Caco-2 (cell line): ENCODE measurements at regions not wholly inside any gene's neighbourhood (a gene's known extent, or its start where the extent isn't known, plus 50 kb on each side); places are given as distances from the start of the nearest gene placed in this dataset.

ENCODE experiments used
- BruUV-seq: library from RNA; stranded (reverse); fragments of 400-500 nt; replicated peaks from 2 replicates; lab custom pipeline; 2021; lab: Mats Ljungman, UMichigan
- CTCF ChIA-PET: fragments of 300-600 bp; sonication (Branson Sonifier 250); formaldehyde crosslinking; loops from one replicate; lab custom pipeline; 2022; ENCODE audit warnings: antibody characterized with exemption; lab: Charles Lee
- POLR2A ChIA-PET: fragments of 300-600 bp; sonication (Branson Sonifier 250); formaldehyde crosslinking; loops from one replicate; lab custom pipeline; 2022; ENCODE audit warnings: antibody characterized with exemption; lab: Charles Lee
- DNase-seq, 2 experiments: peaks; one replicate each; pipeline versions ENCODE4 v3.0.0 to v3.0.0-alpha.2; 2020 to 2022
- H3K27me3 ChIP-seq: replicated peaks from 2 replicates; pipeline ENCODE4 v1.6.0; 2011; ENCODE audit warnings: low read length; ENCODE audit not compliant: control insufficient read depth, insufficient read depth
- H3K36me3 ChIP-seq: 2 replicates; pipeline ENCODE4 v1.5.1; 2011; ENCODE audit warnings: low read length; ENCODE audit not compliant: control insufficient read depth, insufficient read depth
- H3K4me1 ChIP-seq: fragments of 250-450 bp; sonication (Bioruptor Pico); 2 replicates; pipeline ENCODE4 v1.5.1; 2020; ENCODE audit warnings: mild to moderate bottlenecking
- H3K4me3 ChIP-seq: 2 replicates; pipeline ENCODE4 v1.5.1; 2011; ENCODE audit warnings: low read depth, mild to moderate bottlenecking, control low read depth, low read length
- H3K9me3 ChIP-seq: fragments of 250-450 bp; sonication (Bioruptor Pico); 2 replicates; pipeline ENCODE4 v1.5.1; 2020; ENCODE audit warnings: mild to moderate bottlenecking, moderate library complexity
- H3K27ac Mint-ChIP-seq: one replicate; pipeline ENCODE4 v1.8.0; 2022; ENCODE audit warnings: mixed read lengths; ENCODE audit not compliant: unreplicated experiment
- H3K27me3 Mint-ChIP-seq: one replicate; pipeline ENCODE4 v1.8.0; 2022; ENCODE audit warnings: mixed read lengths; ENCODE audit not compliant: insufficient read depth, unreplicated experiment
- H3K36me3 Mint-ChIP-seq: one replicate; pipeline ENCODE4 v1.8.0; 2022; ENCODE audit warnings: mild to moderate bottlenecking, mixed read lengths; ENCODE audit not compliant: insufficient read depth, unreplicated experiment
- H3K4me1 Mint-ChIP-seq: one replicate; pipeline ENCODE4 v1.8.0; 2022; ENCODE audit warnings: low read depth, mixed read lengths; ENCODE audit not compliant: unreplicated experiment
- H3K4me3 Mint-ChIP-seq: one replicate; pipeline ENCODE4 v1.8.0; 2022; ENCODE audit warnings: mild to moderate bottlenecking, moderate library complexity, mixed read lengths; ENCODE audit not compliant: unreplicated experiment
- H3K9me3 Mint-ChIP-seq: one replicate; pipeline ENCODE4 v1.8.0; 2022; ENCODE audit warnings: mixed read lengths; ENCODE audit not compliant: unreplicated experiment
- CTCF ChIP-seq, 2 experiments: fragments of 200-600 bp in 1 of 2; IDR thresholded peaks; 1 replicate in 1 of 2; 2 replicates in 1 of 2; pipeline versions ENCODE4 v1.5.1 to v1.8.0; 2011 to 2022; ENCODE audit warnings: antibody characterized with exemption in 1 of 2, control low read depth in 1 of 2, inconsistent platforms in 1 of 2, low read depth in 1 of 2, low read length in 1 of 2, mild to moderate bottlenecking in 1 of 2, moderate library complexity in 1 of 2; ENCODE audit not compliant: insufficient read depth in 1 of 2, severe bottlenecking in 1 of 2, unreplicated experiment in 1 of 2
- intact Hi-C: fragments of 100-400 bp; cut with micrococcal nuclease; formaldehyde crosslinking; loops from one replicate; pipeline ENCODE4 v1.10.0; 2022; ENCODE audit not compliant: unreplicated experiment

- H3K4me3 ChIP-seq, result no peak overlapping the region
- BruUV-seq, result no TSS peak
- H3K9me3 ChIP-seq, result no peaks in the 10 kb centered on the region
- H3K27me3 ChIP-seq, result no peaks in the 10 kb centered on the region
- Mint-ChIP-seq H3K27me3 (peaks cover 2% of the 10 kb centered on the region), H3K4me1 (no peaks in the 10 kb centered on the region), H3K4me3 (no peak overlapping the region), H3K36me3 (no peaks in the 10 kb centered on the region), H3K9me3 (peaks cover 9% of the 10 kb centered on the region), H3K27ac (no peak overlapping the region)
- no peaks in the 10 kb centered on the region for H3K4me1 ChIP-seq
- no peak for TF ChIP-seq CTCF (IDR thresholded peaks at IDR 0.05; ENCODE audit: insufficient read depth in 1 of 2, low read depth in 1 of 2, low read length in 1 of 2, severe bottlenecking in 1 of 2, unreplicated experiment in 1 of 2)
- no peak for DNase-seq
- ChIA-PET POLR2A (no interaction called here), CTCF (no interaction called here)
- intact Hi-C loops, result no loop called here
- no peaks in the 10 kb centered on the region for H3K36me3 ChIP-seq
These were observed 215.9 kb downstream of the RNF152 start for GRCh38 chr18:61676773-61677434.

GRCh38 chr18:61669320-61669719, 223.5 kb downstream of the RNF152 start:
- Histone ChIP-seq H3K4me1 (no peaks in the 10 kb centered on the region), H3K4me3 (no peak overlapping the region), H3K36me3 (no peaks in the 10 kb centered on the region), H3K9me3 (no peaks in the 10 kb centered on the region), H3K27me3 (no peaks in the 10 kb centered on the region)
- ChIA-PET CTCF (no interaction called here), POLR2A (no interaction called here)
- H3K9me3 Mint-ChIP-seq, result no peaks in the 10 kb centered on the region
- no TSS peak for BruUV-seq
- H3K27me3 Mint-ChIP-seq, result no peaks in the 10 kb centered on the region
- no peaks in the 10 kb centered on the region for H3K36me3 Mint-ChIP-seq
- no peak for TF ChIP-seq CTCF (IDR thresholded peaks at IDR 0.05; ENCODE audit: insufficient read depth in 1 of 2, low read depth in 1 of 2, low read length in 1 of 2, severe bottlenecking in 1 of 2, unreplicated experiment in 1 of 2)
- no peak overlapping the region for H3K4me3 Mint-ChIP-seq
- no peak for DNase-seq
- no peaks in the 10 kb centered on the region for H3K4me1 Mint-ChIP-seq
- no peak overlapping the region for H3K27ac Mint-ChIP-seq
- intact Hi-C loops, result no loop called here

GRCh38 chr18:61666876-61667590, 225.8 kb downstream of the RNF152 start:
- DNase-seq, result no peak
- intact Hi-C loops, result no loop called here
- no TSS peak for BruUV-seq
- Histone ChIP-seq H3K4me1 (no peaks in the 10 kb centered on the region), H3K4me3 (no peak overlapping the region), H3K27me3 (no peaks in the 10 kb centered on the region), H3K36me3 (no peaks in the 10 kb centered on the region), H3K9me3 (no peaks in the 10 kb centered on the region)
- Mint-ChIP-seq H3K4me1 (no peaks in the 10 kb centered on the region), H3K4me3 (no peak overlapping the region), H3K27ac (no peak overlapping the region), H3K36me3 (no peaks in the 10 kb centered on the region), H3K27me3 (no peaks in the 10 kb centered on the region), H3K9me3 (no peaks in the 10 kb centered on the region)
- ChIA-PET POLR2A (no interaction called here), CTCF (no interaction called here)
- TF ChIP-seq CTCF (IDR thresholded peaks at IDR 0.05; ENCODE audit: insufficient read depth in 1 of 2, low read depth in 1 of 2, low read length in 1 of 2, severe bottlenecking in 1 of 2, unreplicated experiment in 1 of 2), result no peak
